Retina (tissue), 1 donor: ENCODE measurements at regions not wholly inside any gene's neighbourhood (a gene's known extent, or its start where the extent isn't known, plus 50 kb on each side); places are given as distances from the start of the nearest gene placed in this dataset.

Experiments used
- DNase-seq: peaks from one replicate; pipeline ENCODE4 v3.0.0-alpha.2; 2016

GRCh38 chr3:17974206-17974841, 231.9 kb upstream of the TBC1D5 start:
- DNase-seq: no peak

GRCh38 chr3:17972959-17973906, 230.8 kb upstream of the TBC1D5 start:
- DNase-seq: no peak

GRCh38 chr3:17972476-17972875, 230.0 kb upstream of the TBC1D5 start:
- DNase-seq: no peak

- no peak for DNase-seq
These were observed 229.6 kb upstream of the TBC1D5 start for GRCh38 chr3:17972030-17972429.

GRCh38 chr3:17969985-17970568, 227.6 kb upstream of the TBC1D5 start:
- no peak for DNase-seq

- no peak for DNase-seq
These were observed 226.8 kb upstream of the TBC1D5 start for GRCh38 chr3:17969244-17969643.

- no peak for DNase-seq
These were observed 225.6 kb upstream of the TBC1D5 start for GRCh38 chr3:17967953-17968607.

- DNase-seq: no peak
These were observed 224.7 kb upstream of the TBC1D5 start for GRCh38 chr3:17967111-17967510.

GRCh38 chr3:17965331-17965730, 222.9 kb upstream of the TBC1D5 start:
- DNase-seq: no peak

GRCh38 chr3:17964108-17964507, 221.7 kb upstream of the TBC1D5 start:
- DNase-seq: no peak

- no peak for DNase-seq
These were observed 213.0 kb upstream of the TBC1D5 start for GRCh38 chr3:17955411-17955810.

GRCh38 chr3:17954801-17955200, 212.4 kb upstream of the TBC1D5 start:
- DNase-seq: no peak

GRCh38 chr3:17951241-17951640, 208.8 kb upstream of the TBC1D5 start:
- DNase-seq: no peak

GRCh38 chr3:17949101-17949500, 206.7 kb upstream of the TBC1D5 start:
- no peak for DNase-seq

GRCh38 chr3:17947833-17948232, 205.4 kb upstream of the TBC1D5 start:
- DNase-seq: no peak

- DNase-seq: peak; percentile 44
These were observed 204.2 kb upstream of the TBC1D5 start for GRCh38 chr3:17946619-17947018.

- DNase-seq: peak; percentile 63
These were observed 203.5 kb upstream of the TBC1D5 start for GRCh38 chr3:17945799-17946399.

GRCh38 chr3:17945018-17945798, 202.8 kb upstream of the TBC1D5 start:
- no peak for DNase-seq

- no peak for DNase-seq
These were observed 200.4 kb upstream of the TBC1D5 start for GRCh38 chr3:17942856-17943255.

- DNase-seq: no peak
These were observed 199.3 kb upstream of the TBC1D5 start for GRCh38 chr3:17941766-17942165.

- DNase-seq: no peak
These were observed 198.7 kb upstream of the TBC1D5 start for GRCh38 chr3:17941152-17941551.

GRCh38 chr3:17939157-17939556, 196.7 kb upstream of the TBC1D5 start:
- no peak for DNase-seq
